K562 (cell line): ENCODE measurements at regions not wholly inside any gene's neighbourhood (a gene's known extent, or its start where the extent isn't known, plus 50 kb on each side); places are given as distances from the start of the nearest gene placed in this dataset.

Experiments
- ATAC-seq: fragments of 200-7000 bp; cut with Tn5 transposase; 3 replicates; pipeline ENCODE4 v1.9.1; 2020; ENCODE audit warnings: moderate library complexity
- BruUV-seq: library from RNA; stranded (reverse); fragments of 400-500 nt; replicated peaks from 2 replicates; lab custom pipeline; 2021; lab: Mats Ljungman, UMichigan
- CTCF ChIA-PET: fragments of 300-600 bp; formaldehyde crosslinking; extraction: SDS; loops from one replicate; lab custom pipeline; 2021; ENCODE audit warnings: low intra/inter-chr PET ratio; lab: Yijun Ruan, JAX
- POLR2A ChIA-PET: fragments of 300-600, 350-650 bp; sonication (Branson Sonifier 250); formaldehyde crosslinking; extraction: SDS; loops from one replicate; lab custom pipeline; 2021; ENCODE audit warnings: antibody characterized with exemption, inconsistent platforms; lab: Yijun Ruan, JAX
- DNase-seq, 4 experiments: peaks; one replicate each; pipeline versions ENCODE4 v3.0.0 to v3.0.0-alpha.2; 2011 to 2018; ENCODE audit warnings: low spot score in 3 of 4, mixed read lengths in 3 of 4; ENCODE audit errors: extremely low read depth in 1 of 4
- FAIRE-seq: peaks from 2 replicates; lab custom pipeline; 2011; peaks lifted over from hg19 to GRCh38; lab: Jason Lieb, UNC
- H2AFZ ChIP-seq: 2 replicates; pipeline ENCODE4 v1.6.0; 2011; ENCODE audit warnings: low read depth, low read length, control low read depth, inconsistent platforms
- H3K27ac ChIP-seq: fragments of 200-600 bp; 3 replicates; pipeline ENCODE4 v1.8.0; 2011; ENCODE audit warnings: low read depth, mild to moderate bottlenecking, control low read depth, inconsistent platforms, low read length, moderate library complexity, mixed read lengths; ENCODE audit errors: extremely low read depth
- H3K27me3 ChIP-seq, 2 experiments: fragments of 300-600 bp in 1 of 2; 2 replicates in 1 of 2; 3 replicates in 1 of 2; pipeline versions ENCODE4 v1.6.0 to v1.8.0; 2011; ENCODE audit warnings: inconsistent platforms in 2 of 2, low read length in 2 of 2, mild to moderate bottlenecking in 1 of 2, mixed read lengths in 1 of 2, moderate library complexity in 1 of 2; ENCODE audit not compliant: control insufficient read depth in 2 of 2, insufficient read depth in 2 of 2
- H3K36me3 ChIP-seq: fragments of 300-600 bp; 3 replicates; pipeline ENCODE4 v1.8.0; 2011; ENCODE audit warnings: mild to moderate bottlenecking, low read length, inconsistent platforms; ENCODE audit not compliant: control insufficient read depth, insufficient read depth
- H3K4me1 ChIP-seq, 2 experiments: fragments of 200-600 bp in 1 of 2; replicated peaks in 1 of 2; 2 replicates in 1 of 2; 3 replicates in 1 of 2; pipeline versions ENCODE4 v1.5.1 to v1.8.0; 2011; ENCODE audit warnings: inconsistent platforms in 2 of 2, low read length in 2 of 2, mild to moderate bottlenecking in 1 of 2, mixed read lengths in 1 of 2, moderate library complexity in 1 of 2; ENCODE audit not compliant: control insufficient read depth in 2 of 2, insufficient read depth in 2 of 2
- H3K4me2 ChIP-seq: 2 replicates; pipeline ENCODE4 v1.6.1; 2011; ENCODE audit warnings: low read length, control low read depth, inconsistent platforms, mixed read lengths; ENCODE audit not compliant: insufficient read depth
- H3K4me3 ChIP-seq: fragments of 200-600 bp; sonication (generic), shearing (Covaris generic); 2 replicates; pipeline ENCODE4 v1.5.1; 2016; ENCODE audit warnings: control low read depth, inconsistent platforms
- H3K79me2 ChIP-seq: fragments of 200-600 bp; 3 replicates; pipeline ENCODE4 v1.8.0; 2011; ENCODE audit warnings: low read length, inconsistent platforms; ENCODE audit not compliant: control insufficient read depth, insufficient read depth
- H3K9ac ChIP-seq, 2 experiments: 2 replicates each; pipeline versions ENCODE4 v1.6.0 to v1.6.1; 2011; ENCODE audit warnings: low read depth in 2 of 2, low read length in 2 of 2, control low read depth in 1 of 2, inconsistent platforms in 1 of 2, mild to moderate bottlenecking in 1 of 2, mixed read lengths in 1 of 2; ENCODE audit not compliant: insufficient read depth in 1 of 2
- H3K9me1 ChIP-seq: one replicate; pipeline ENCODE4 v1.6.0; 2011; ENCODE audit warnings: inconsistent platforms, mild to moderate bottlenecking, low read length, moderate library complexity; ENCODE audit not compliant: control insufficient read depth, insufficient read depth
- H3K9me3 ChIP-seq: replicated peaks from 2 replicates; pipeline ENCODE4 v1.5.1; 2011; ENCODE audit warnings: low read depth, low read length, inconsistent platforms; ENCODE audit not compliant: control insufficient read depth, insufficient read depth
- H4K20me1 ChIP-seq: replicated peaks from 2 replicates; pipeline ENCODE4 v1.6.1; 2011; ENCODE audit warnings: low read length, inconsistent platforms, mixed read lengths; ENCODE audit not compliant: control insufficient read depth, insufficient read depth
- DNMT1 ChIP-seq: fragments of 450-650 bp; IDR thresholded peaks from 2 replicates; pipeline ENCODE4 v1.6.1; 2016; ENCODE audit warnings: antibody characterized with exemption, mild to moderate bottlenecking
- FOXA3 ChIP-seq, 2 experiments: fragments of 450-650 bp in 1 of 2; sonication (generic) in 1 of 2; formaldehyde crosslinking; IDR thresholded peaks in 1 of 2; conservative IDR thresholded peaks in 1 of 2; 2 replicates each; pipeline versions ENCODE4 v1.4.0 to v1.8.0; 2020 to 2022; ENCODE audit warnings: mild to moderate bottlenecking in 2 of 2, missing genetic modification reagents in 1 of 2
- JUN ChIP-seq, 2 experiments: sonication (generic) in 1 of 2; formaldehyde crosslinking in 1 of 2; IDR thresholded peaks; 2 replicates each; pipeline versions ENCODE4 v1.6.1 to v1.8.0; 2012 to 2022; ENCODE audit warnings: borderline replicate concordance in 2 of 2, mild to moderate bottlenecking in 2 of 2, improper control_type of control experiment in 1 of 2, low read depth in 1 of 2, low read length in 1 of 2, missing genetic modification reagents in 1 of 2
- MBD2 ChIP-seq: sonication (generic); IDR thresholded peaks from 2 replicates; pipeline ENCODE4 v1.6.1; 2016; ENCODE audit warnings: low read depth, borderline replicate concordance
- MNT ChIP-seq, 2 experiments: fragments of 450-650 bp; conservative IDR thresholded peaks; 2 replicates each; pipeline ENCODE4 v1.6.1; 2017; ENCODE audit warnings: mild to moderate bottlenecking in 2 of 2, moderate library complexity in 2 of 2
- NFRKB ChIP-seq: fragments of 450-650 bp; IDR thresholded peaks from 2 replicates; pipeline ENCODE4 v1.6.1; 2016; ENCODE audit warnings: low read depth
- NUFIP1 ChIP-seq: fragments of 450-650 bp; IDR thresholded peaks from 2 replicates; pipeline ENCODE4 v1.6.1; 2018; ENCODE audit not compliant: partially characterized antibody
- PHB2 ChIP-seq: fragments of 450-650 bp; IDR thresholded peaks from 2 replicates; pipeline ENCODE4 v1.6.1; 2017; ENCODE audit warnings: low read depth
- SOX6 ChIP-seq: fragments of 450-650 bp; IDR thresholded peaks from 2 replicates; pipeline ENCODE4 v1.6.1; 2014; ENCODE audit warnings: mild to moderate bottlenecking
- STAT5A ChIP-seq: IDR thresholded peaks from 2 replicates; pipeline ENCODE4 v1.6.1; 2012; ENCODE audit warnings: low read length, inconsistent platforms, borderline replicate concordance
- SUPT5H ChIP-seq: fragments of 450-650 bp; IDR thresholded peaks from 2 replicates; pipeline ENCODE4 v1.6.1; 2016
- TARDBP ChIP-seq: fragments of 450-650 bp; IDR thresholded peaks from 2 replicates; pipeline ENCODE4 v1.6.1; 2016
- ZNF253 ChIP-seq: fragments of 250-450 bp; sonication (Bioruptor Pico); conservative IDR thresholded peaks from 2 replicates; pipeline ENCODE4 v1.6.1; 2021; ENCODE audit warnings: mild to moderate bottlenecking
- ZNF551 ChIP-seq: fragments of 250-450 bp; sonication (Bioruptor Pico); IDR thresholded peaks from 2 replicates; pipeline ENCODE4 v1.5.0; 2021; ENCODE audit warnings: mild to moderate bottlenecking, moderate library complexity
- ZNF668 ChIP-seq: fragments of 250-450 bp; sonication (Bioruptor Pico); IDR thresholded peaks from 2 replicates; pipeline ENCODE4 v1.8.0; 2022; ENCODE audit warnings: mild to moderate bottlenecking, inconsistent platforms
- ZNF717 ChIP-seq: fragments of 250-450 bp; sonication (Bioruptor Pico); IDR thresholded peaks from 2 replicates; pipeline ENCODE4 v1.5.0; 2021
- WGBS: fragments of 100-300 bp; shearing (Covaris generic); methylation state at CpG from one replicate; pipeline ENCODE4 v1.1.6; 2016; ENCODE audit warnings: low coverage, mixed read lengths; ENCODE audit not compliant: insufficient coverage; ENCODE audit errors: missing lambda C conversion rate; 5-methylcytosine and 5-hydroxymethylcytosine counted together
- in situ Hi-C: fragments of 300-500 bp; cut with MboI; formaldehyde crosslinking; loops from 4 replicates; pipeline ENCODE4 v1.15.0; 2018; ENCODE audit warnings: inconsistent platforms, mixed read lengths
- intact Hi-C: fragments of 100-400 bp; cut with micrococcal nuclease; formaldehyde crosslinking; loops from 2 replicates; pipeline ENCODE4 v1.14.2; 2022
- TF ChIP-seq, protein P1 (sequence below): sonication (generic); formaldehyde crosslinking; IDR thresholded peaks from 2 replicates; pipeline ENCODE4 v1.8.0; 2022; ENCODE audit warnings: missing genetic modification reagents, mild to moderate bottlenecking, borderline replicate concordance
- TF ChIP-seq, protein P2 (sequence below): IDR thresholded peaks from 2 replicates; pipeline ENCODE4 v1.6.1; 2014; ENCODE audit warnings: antibody characterized with exemption

- ChIA-PET POLR2A (no interaction called here), CTCF (no interaction called here)
- Histone ChIP-seq H3K9ac (no peak overlapping the region), H3K9me3 (no peaks in the 10 kb centered on the region), H3K36me3 (no peaks in the 10 kb centered on the region), H3K27me3 (no peaks in the 10 kb centered on the region), H3K9me1 (no peaks in the 10 kb centered on the region), H2AFZ (no peak overlapping the region), H3K4me3 (no peak overlapping the region), H3K4me1 (no peaks in the 10 kb centered on the region), H3K27ac (no peak overlapping the region), H4K20me1 (no peaks in the 10 kb centered on the region), H3K4me2 (no peak overlapping the region), H3K79me2 (no peaks in the 10 kb centered on the region)
- in situ Hi-C loops: no loop called here
- ATAC-seq (no peak), FAIRE-seq (no peak), DNase-seq (no peak)
- TF ChIP-seq FOXA3 (CRISPR knock-in tag; conservative IDR thresholded peaks at IDR 0.05 in 1 of 2, IDR thresholded peaks at IDR 0.05 in 1 of 2) (no peak), ZNF253 (CRISPR knock-in tag) (no peak), STAT5A (no peak), MBD2 (no peak), MNT (conservative IDR thresholded peaks at IDR 0.05) (no peak), DNMT1 (no peak), NFRKB (no peak), SUPT5H (no peak), NUFIP1 (no peak), TARDBP (no peak), ZNF717 (CRISPR knock-in tag) (no peak), ZNF668 (CRISPR knock-in tag) (no peak), JUN (IDR thresholded peaks at IDR 0.05; ENCODE audit: borderline replicate concordance, low read depth, low read length) (no peak), JUN (CRISPR knock-in tag; IDR thresholded peaks at IDR 0.05; ENCODE audit: borderline replicate concordance) (no peak), ZNF551 (CRISPR knock-in tag) (no peak), SOX6 (no peak), PHB2 (no peak)
- TF ChIP-seq, protein P1, sequence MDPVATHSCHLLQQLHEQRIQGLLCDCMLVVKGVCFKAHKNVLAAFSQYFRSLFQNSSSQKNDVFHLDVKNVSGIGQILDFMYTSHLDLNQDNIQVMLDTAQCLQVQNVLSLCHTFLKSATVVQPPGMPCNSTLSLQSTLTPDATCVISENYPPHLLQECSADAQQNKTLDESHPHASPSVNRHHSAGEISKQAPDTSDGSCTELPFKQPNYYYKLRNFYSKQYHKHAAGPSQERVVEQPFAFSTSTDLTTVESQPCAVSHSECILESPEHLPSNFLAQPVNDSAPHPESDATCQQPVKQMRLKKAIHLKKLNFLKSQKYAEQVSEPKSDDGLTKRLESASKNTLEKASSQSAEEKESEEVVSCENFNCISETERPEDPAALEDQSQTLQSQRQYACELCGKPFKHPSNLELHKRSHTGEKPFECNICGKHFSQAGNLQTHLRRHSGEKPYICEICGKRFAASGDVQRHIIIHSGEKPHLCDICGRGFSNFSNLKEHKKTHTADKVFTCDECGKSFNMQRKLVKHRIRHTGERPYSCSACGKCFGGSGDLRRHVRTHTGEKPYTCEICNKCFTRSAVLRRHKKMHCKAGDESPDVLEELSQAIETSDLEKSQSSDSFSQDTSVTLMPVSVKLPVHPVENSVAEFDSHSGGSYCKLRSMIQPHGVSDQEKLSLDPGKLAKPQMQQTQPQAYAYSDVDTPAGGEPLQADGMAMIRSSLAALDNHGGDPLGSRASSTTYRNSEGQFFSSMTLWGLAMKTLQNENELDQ (CRISPR knock-in tag): no peak
- TF ChIP-seq, protein P2, sequence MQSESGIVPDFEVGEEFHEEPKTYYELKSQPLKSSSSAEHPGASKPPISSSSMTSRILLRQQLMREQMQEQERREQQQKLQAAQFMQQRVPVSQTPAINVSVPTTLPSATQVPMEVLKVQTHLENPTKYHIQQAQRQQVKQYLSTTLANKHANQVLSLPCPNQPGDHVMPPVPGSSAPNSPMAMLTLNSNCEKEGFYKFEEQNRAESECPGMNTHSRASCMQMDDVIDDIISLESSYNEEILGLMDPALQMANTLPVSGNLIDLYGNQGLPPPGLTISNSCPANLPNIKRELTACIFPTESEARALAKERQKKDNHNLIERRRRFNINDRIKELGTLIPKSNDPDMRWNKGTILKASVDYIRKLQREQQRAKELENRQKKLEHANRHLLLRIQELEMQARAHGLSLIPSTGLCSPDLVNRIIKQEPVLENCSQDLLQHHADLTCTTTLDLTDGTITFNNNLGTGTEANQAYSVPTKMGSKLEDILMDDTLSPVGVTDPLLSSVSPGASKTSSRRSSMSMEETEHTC: no peak
- no TSS peak for BruUV-seq
- intact Hi-C loops: no loop called here
- WGBS: 3% methylated on average over 2 of the region's 2 CpGs
Measured at GRCh38 chr3:153619268-153619667, 457.2 kb downstream of the RAP2B start.
